ACC112 (cell line): ENCODE measurements at regions not wholly inside any gene's neighbourhood (a gene's known extent, or its start where the extent isn't known, plus 50 kb on each side); places are given as distances from the start of the nearest gene placed in this dataset.

Source experiments
- H2AFZ ChIP-seq: fragments of 200-600 bp; sonication (generic); one replicate; pipeline ENCODE4 v1.6.0; 2017; ENCODE audit warnings: antibody characterized with exemption, low read length; ENCODE audit not compliant: unreplicated experiment
- H3K27ac ChIP-seq: fragments of 200-600 bp; sonication (generic); 2 replicates; pipeline ENCODE4 v1.5.1; 2014; ENCODE audit warnings: low read depth, mild to moderate bottlenecking, antibody characterized with exemption, low read length, moderate library complexity
- H3K27me3 ChIP-seq: fragments of 200-600 bp; sonication (generic); 2 replicates; pipeline ENCODE4 v1.6.1; 2014; ENCODE audit warnings: mild to moderate bottlenecking, antibody characterized with exemption, low read length, moderate library complexity, mixed read lengths; ENCODE audit not compliant: insufficient read depth
- H3K36me3 ChIP-seq: fragments of 200-600 bp; sonication (generic); 2 replicates; pipeline ENCODE4 v1.6.1; 2016; ENCODE audit warnings: mild to moderate bottlenecking, antibody characterized with exemption, low read length, moderate library complexity, mixed read lengths; ENCODE audit not compliant: insufficient read depth
- H3K4me1 ChIP-seq: fragments of 200-600 bp; sonication (generic); one replicate; pipeline ENCODE4 v1.6.1; 2016; ENCODE audit warnings: low read length, mixed read lengths; ENCODE audit not compliant: insufficient read depth, unreplicated experiment, control insufficient read depth
- H3K4me3 ChIP-seq: fragments of 200-600 bp; sonication (generic); 2 replicates; pipeline ENCODE4 v1.5.1; 2014; ENCODE audit warnings: mild to moderate bottlenecking, low read depth, low read length
- H3K79me2 ChIP-seq: fragments of 200-600 bp; sonication (generic); one replicate; pipeline ENCODE4 v1.6.0; 2016; ENCODE audit warnings: low read length; ENCODE audit not compliant: control insufficient read depth, unreplicated experiment, insufficient read depth

GRCh38 chr16:49216593-49216992 lies 65.0 kb downstream of the CBLN1 start:
- Histone ChIP-seq H3K79me2 (no peaks in the 10 kb centered on the region), H3K27ac (no peak overlapping the region), H3K4me3 (no peak overlapping the region), H3K36me3 (no peaks in the 10 kb centered on the region), H3K4me1 (no peaks in the 10 kb centered on the region), H2AFZ (no peak overlapping the region), H3K27me3 (no peaks in the 10 kb centered on the region)

DNA sequence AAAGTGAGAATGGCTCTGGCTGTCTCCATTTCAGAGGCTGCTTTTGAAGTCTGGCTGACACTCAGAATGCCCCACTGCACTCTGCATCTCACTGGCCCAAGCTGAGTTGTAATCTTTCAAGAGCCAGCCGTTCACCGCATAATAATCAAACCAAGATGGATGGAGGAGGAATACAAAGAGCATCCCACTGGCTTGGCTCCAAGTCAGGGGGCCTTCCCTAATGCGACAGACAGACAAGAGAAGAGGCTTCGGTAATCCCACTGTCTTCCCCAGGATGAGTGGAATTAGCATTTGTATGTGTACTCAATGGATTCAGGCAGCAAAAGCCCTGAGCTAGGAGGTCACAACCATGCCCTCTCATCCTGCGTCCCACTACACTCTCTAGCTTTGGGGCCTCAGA lies 68.0 kb downstream of the CBLN1 start:
- Histone ChIP-seq H2AFZ (no peak overlapping the region), H3K4me3 (no peak overlapping the region), H3K27ac (no peak overlapping the region), H3K79me2 (no peaks in the 10 kb centered on the region), H3K27me3 (no peaks in the 10 kb centered on the region), H3K36me3 (no peaks in the 10 kb centered on the region), H3K4me1 (no peaks in the 10 kb centered on the region)

GRCh38 chr16:49204191-49204590 lies 77.4 kb downstream of the CBLN1 start:
- no peaks in the 10 kb centered on the region for H3K36me3 ChIP-seq
- H3K27me3 ChIP-seq = no peaks in the 10 kb centered on the region
- no peaks in the 10 kb centered on the region for H3K79me2 ChIP-seq
- H3K27ac ChIP-seq = no peak overlapping the region
- no peak overlapping the region for H2AFZ ChIP-seq
- H3K4me1 ChIP-seq = no peaks in the 10 kb centered on the region
- H3K4me3 ChIP-seq = no peak overlapping the region

GRCh38 chr16:49203361-49203760 lies 78.3 kb downstream of the CBLN1 start:
- Histone ChIP-seq H3K4me1 (no peaks in the 10 kb centered on the region), H2AFZ (no peak overlapping the region), H3K27ac (no peak overlapping the region), H3K36me3 (no peaks in the 10 kb centered on the region), H3K4me3 (no peak overlapping the region), H3K79me2 (no peaks in the 10 kb centered on the region), H3K27me3 (no peaks in the 10 kb centered on the region)

GRCh38 chr16:49201118-49201517 lies 80.5 kb downstream of the CBLN1 start:
- Histone ChIP-seq H3K36me3 (no peaks in the 10 kb centered on the region), H3K79me2 (no peaks in the 10 kb centered on the region), H3K27ac (no peak overlapping the region), H3K4me3 (no peak overlapping the region), H3K27me3 (no peaks in the 10 kb centered on the region), H2AFZ (no peak overlapping the region), H3K4me1 (no peaks in the 10 kb centered on the region)

GRCh38 chr16:49200223-49200820 lies 81.3 kb downstream of the CBLN1 start:
- Histone ChIP-seq H3K27ac (no peak overlapping the region), H3K27me3 (no peaks in the 10 kb centered on the region)

GRCh38 chr16:49195237-49195548 lies 86.4 kb downstream of the CBLN1 start:
- H3K4me1 ChIP-seq = no peaks in the 10 kb centered on the region
- no peaks in the 10 kb centered on the region for H3K36me3 ChIP-seq
- no peaks in the 10 kb centered on the region for H3K27me3 ChIP-seq
- no peak overlapping the region for H3K4me3 ChIP-seq
- H3K27ac ChIP-seq = no peak overlapping the region
- no peak overlapping the region for H2AFZ ChIP-seq
- no peaks in the 10 kb centered on the region for H3K79me2 ChIP-seq

More at GRCh38 chr16:49200223-49200820, 81.3 kb downstream of the CBLN1 start:
- Histone ChIP-seq H2AFZ (no peak overlapping the region), H3K4me1 (no peaks in the 10 kb centered on the region), H3K36me3 (no peaks in the 10 kb centered on the region), H3K4me3 (no peak overlapping the region), H3K79me2 (no peaks in the 10 kb centered on the region)

DNA sequence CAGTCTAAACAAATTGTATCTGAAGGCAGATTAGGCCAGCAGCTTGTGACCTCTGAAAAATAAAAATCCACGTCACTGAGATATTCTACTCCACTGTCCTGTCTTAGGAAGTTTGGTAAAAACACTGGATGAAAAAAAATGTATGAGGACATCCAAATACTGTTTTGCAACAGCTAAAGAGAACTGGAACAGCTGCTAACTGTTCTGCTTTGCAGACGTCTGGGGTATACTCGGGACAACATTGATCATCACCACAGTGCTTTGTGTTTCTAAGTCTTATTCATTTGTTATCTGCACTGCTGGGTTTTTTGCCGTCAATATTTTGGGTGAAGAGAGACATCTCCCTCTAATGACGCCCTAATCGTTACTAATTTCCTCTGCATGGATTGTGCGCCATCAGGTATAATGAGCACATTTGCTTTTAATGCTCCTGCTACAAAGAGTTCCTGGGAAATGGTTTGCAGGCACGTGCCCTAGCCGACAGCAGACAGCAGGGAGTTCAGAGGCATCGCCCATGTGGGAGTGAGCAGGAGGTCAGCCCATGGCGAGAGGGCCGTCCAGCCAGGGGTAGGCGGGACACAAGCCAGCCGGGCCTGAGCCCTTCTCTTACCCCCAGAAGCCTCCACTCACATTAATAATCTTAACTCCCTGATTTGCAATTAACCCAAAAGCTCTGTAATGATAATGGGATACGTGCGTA lies 87.0 kb downstream of the CBLN1 start:
- H3K36me3 ChIP-seq = no peaks in the 10 kb centered on the region

GRCh38 chr16:49193596-49193995 lies 88.0 kb downstream of the CBLN1 start:
- no peak overlapping the region for H2AFZ ChIP-seq
- no peaks in the 10 kb centered on the region for H3K36me3 ChIP-seq
- H3K79me2 ChIP-seq = no peaks in the 10 kb centered on the region
- H3K4me3 ChIP-seq = no peak overlapping the region
- no peaks in the 10 kb centered on the region for H3K27me3 ChIP-seq
- H3K27ac ChIP-seq = no peak overlapping the region
- H3K4me1 ChIP-seq = no peaks in the 10 kb centered on the region

More for the DNA sequence above, 87.0 kb downstream of the CBLN1 start:
- no peak overlapping the region for H2AFZ ChIP-seq
- H3K4me1 ChIP-seq = no peaks in the 10 kb centered on the region
- H3K4me3 ChIP-seq = no peak overlapping the region
- no peaks in the 10 kb centered on the region for H3K27me3 ChIP-seq
- no peaks in the 10 kb centered on the region for H3K79me2 ChIP-seq
- H3K27ac ChIP-seq = no peak overlapping the region

GRCh38 chr16:49189286-49189685 lies 92.4 kb downstream of the CBLN1 start:
- Histone ChIP-seq H3K36me3 (no peaks in the 10 kb centered on the region), H2AFZ (no peak overlapping the region), H3K4me3 (no peak overlapping the region), H3K4me1 (no peaks in the 10 kb centered on the region), H3K27me3 (no peaks in the 10 kb centered on the region), H3K79me2 (no peaks in the 10 kb centered on the region), H3K27ac (no peak overlapping the region)

- H3K4me1 ChIP-seq = no peaks in the 10 kb centered on the region
- no peak overlapping the region for H3K27ac ChIP-seq
- no peaks in the 10 kb centered on the region for H3K27me3 ChIP-seq
- H3K36me3 ChIP-seq = no peaks in the 10 kb centered on the region
- H3K4me3 ChIP-seq = no peak overlapping the region
- H3K79me2 ChIP-seq = no peaks in the 10 kb centered on the region
- no peak overlapping the region for H2AFZ ChIP-seq
These were observed 97.7 kb downstream of the CBLN1 start for GRCh38 chr16:49183911-49184310.
